Hepatocyte (in vitro differentiated cells): ENCODE measurements at regions not wholly inside any gene's neighbourhood (a gene's known extent, or its start where the extent isn't known, plus 50 kb on each side); places are given as distances from the start of the nearest gene placed in this dataset.

Source experiments
- DNase-seq: peaks from one replicate; pipeline ENCODE4 v3.0.0-alpha.2; 2016; ENCODE audit warnings: low spot score
- H2AFZ ChIP-seq: fragments of 200-600 bp; sonication (generic); 2 replicates; pipeline ENCODE4 v1.6.0; 2016; ENCODE audit warnings: antibody characterized with exemption, mild to moderate bottlenecking
- H3K27ac ChIP-seq: fragments of 200-600 bp; sonication (generic); 2 replicates; pipeline ENCODE4 v1.5.1; 2016; ENCODE audit warnings: mild to moderate bottlenecking
- H3K27me3 ChIP-seq: fragments of 200-600 bp; sonication (generic); 2 replicates; pipeline ENCODE4 v1.6.1; 2016
- H3K36me3 ChIP-seq: fragments of 200-600 bp; sonication (generic); replicated peaks from 2 replicates; pipeline ENCODE4 v1.5.1; 2016; ENCODE audit warnings: low read depth; ENCODE audit not compliant: insufficient read depth
- H3K4me1 ChIP-seq: fragments of 200-600 bp; sonication (generic); 2 replicates; pipeline ENCODE4 v1.5.1; 2016; ENCODE audit warnings: mild to moderate bottlenecking, moderate library complexity; ENCODE audit not compliant: insufficient read depth
- H3K4me2 ChIP-seq: fragments of 200-600 bp; sonication (generic); 2 replicates; pipeline ENCODE4 v1.6.0; 2016
- H3K4me3 ChIP-seq: fragments of 200-600 bp; sonication (generic); 2 replicates; pipeline ENCODE4 v1.5.1; 2016; ENCODE audit warnings: mild to moderate bottlenecking
- H3K79me2 ChIP-seq: fragments of 200-600 bp; sonication (generic); 2 replicates; pipeline ENCODE4 v1.6.0; 2017; ENCODE audit warnings: mild to moderate bottlenecking
- H3K9me2 ChIP-seq: fragments of 200-600 bp; sonication (generic); replicated peaks from 2 replicates; pipeline ENCODE4 v1.6.0; 2017; ENCODE audit warnings: mild to moderate bottlenecking; ENCODE audit not compliant: insufficient read depth
- H3K9me3 ChIP-seq: fragments of 200-600 bp; sonication (generic); 2 replicates; pipeline ENCODE4 v1.5.1; 2016; ENCODE audit warnings: low read depth, mild to moderate bottlenecking
- H4K20me1 ChIP-seq: fragments of 200-600 bp; sonication (generic); 2 replicates; pipeline ENCODE4 v1.6.0; 2016; ENCODE audit warnings: mild to moderate bottlenecking; ENCODE audit not compliant: insufficient read depth, poor library complexity, severe bottlenecking
- CTCF ChIP-seq: fragments of 200-600 bp; sonication (generic); IDR thresholded peaks from 2 replicates; pipeline ENCODE4 v1.5.1; 2016; ENCODE audit warnings: antibody characterized with exemption, mild to moderate bottlenecking; ENCODE audit not compliant: poor library complexity
- EZH2 ChIP-seq: fragments of 200-600 bp; sonication (generic); IDR thresholded peaks from 2 replicates; pipeline ENCODE4 v1.6.1; 2016; ENCODE audit warnings: antibody characterized with exemption, mild to moderate bottlenecking, borderline replicate concordance
- EZH2phosphoT487 ChIP-seq: fragments of 200-600 bp; sonication (generic); IDR thresholded peaks from one replicate; pipeline ENCODE4 v1.6.1; 2018; ENCODE audit warnings: antibody characterized with exemption, mild to moderate bottlenecking, low read depth, moderate library complexity; ENCODE audit not compliant: unreplicated experiment, severe bottlenecking
- WGBS: methylation state at CpG from one replicate; pipeline ENCODE4 v1.1.6; 2016; ENCODE audit warnings: low lambda C conversion rate; ENCODE audit errors: missing lambda C conversion rate; 5-methylcytosine and 5-hydroxymethylcytosine counted together

- Histone ChIP-seq H3K79me2 (no peaks in the 10 kb centered on the region), H3K36me3 (no peaks in the 10 kb centered on the region), H3K27me3 (no peaks in the 10 kb centered on the region), H3K9me2 (no peaks in the 10 kb centered on the region), H3K27ac (no peak overlapping the region), H3K4me2 (no peak overlapping the region), H2AFZ (no peak overlapping the region), H3K4me3 (no peak overlapping the region), H4K20me1 (no peaks in the 10 kb centered on the region), H3K9me3 (no peaks in the 10 kb centered on the region), H3K4me1 (no peaks in the 10 kb centered on the region)
- no peak for DNase-seq
- no peak for TF ChIP-seq CTCF
- no peak for TF ChIP-seq EZH2phosphoT487
- TF ChIP-seq EZH2: no peak
- 48% methylated on average over 6 of the region's 6 CpGs for WGBS
These were observed 82.5 kb upstream of the TBX20 start for GRCh38 chr7:35336444-35336843.

- Histone ChIP-seq H3K27me3 (no peaks in the 10 kb centered on the region), H3K4me1 (no peaks in the 10 kb centered on the region), H3K79me2 (no peaks in the 10 kb centered on the region), H3K36me3 (no peaks in the 10 kb centered on the region), H3K4me3 (no peak overlapping the region), H4K20me1 (no peaks in the 10 kb centered on the region), H3K27ac (no peak overlapping the region), H3K9me2 (no peaks in the 10 kb centered on the region), H3K9me3 (no peaks in the 10 kb centered on the region), H2AFZ (no peak overlapping the region), H3K4me2 (no peak overlapping the region)
- no peak for DNase-seq
- 56% methylated on average over 3 of the region's 3 CpGs for WGBS
- TF ChIP-seq EZH2phosphoT487 (no peak), CTCF (no peak), EZH2 (no peak)
These were observed 80.6 kb upstream of the TBX20 start for GRCh38 chr7:35334506-35334905.

- no peak overlapping the region for H2AFZ ChIP-seq
- H3K4me3 ChIP-seq: no peak overlapping the region
- no peaks in the 10 kb centered on the region for H3K27me3 ChIP-seq
- no peak overlapping the region for H3K27ac ChIP-seq
- no peaks in the 10 kb centered on the region for H4K20me1 ChIP-seq
- WGBS: 58% methylated on average over 3 of the region's 3 CpGs
- H3K4me2 ChIP-seq: no peak overlapping the region
- H3K9me3 ChIP-seq: no peaks in the 10 kb centered on the region
- DNase-seq: no peak
- H3K36me3 ChIP-seq: no peaks in the 10 kb centered on the region
- TF ChIP-seq EZH2 (no peak), CTCF (no peak), EZH2phosphoT487 (no peak)
- no peaks in the 10 kb centered on the region for H3K79me2 ChIP-seq
- no peaks in the 10 kb centered on the region for H3K4me1 ChIP-seq
- no peaks in the 10 kb centered on the region for H3K9me2 ChIP-seq
These were observed 79.4 kb upstream of the TBX20 start for GRCh38 chr7:35333265-35333664.
